ENCODE measurements at regions not wholly inside any gene's neighbourhood (a gene's known extent, or its start where the extent isn't known, plus 50 kb on each side); places are given as distances from the start of the nearest gene placed in this dataset.
"Not testable (repeated sequence)": the region's sequence is repeated elsewhere in the genome, so short reads cannot be mapped to it uniquely, and the experiment has no call there.

DNA sequence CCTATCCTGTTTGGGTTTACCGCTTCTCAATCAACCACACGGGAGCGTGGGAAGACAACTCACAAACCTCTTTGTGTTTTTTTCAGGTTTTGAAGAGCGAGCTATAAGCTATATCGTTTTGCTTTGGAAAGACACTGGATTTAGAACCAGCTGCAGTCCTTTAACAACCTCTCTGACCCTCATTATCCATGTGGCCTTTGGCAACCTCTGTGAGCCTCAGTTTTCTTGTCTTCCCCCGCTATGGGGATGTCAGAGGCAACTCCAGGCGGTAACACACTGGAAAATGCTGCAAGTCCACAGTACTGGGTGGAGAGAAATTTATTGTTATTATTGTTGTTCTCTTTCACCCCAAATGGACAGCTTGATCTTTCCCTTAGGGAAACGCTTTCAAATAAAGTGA is 100.0 kb downstream of the ETS2 start:
- DNase-seq, result no peak

DNA sequence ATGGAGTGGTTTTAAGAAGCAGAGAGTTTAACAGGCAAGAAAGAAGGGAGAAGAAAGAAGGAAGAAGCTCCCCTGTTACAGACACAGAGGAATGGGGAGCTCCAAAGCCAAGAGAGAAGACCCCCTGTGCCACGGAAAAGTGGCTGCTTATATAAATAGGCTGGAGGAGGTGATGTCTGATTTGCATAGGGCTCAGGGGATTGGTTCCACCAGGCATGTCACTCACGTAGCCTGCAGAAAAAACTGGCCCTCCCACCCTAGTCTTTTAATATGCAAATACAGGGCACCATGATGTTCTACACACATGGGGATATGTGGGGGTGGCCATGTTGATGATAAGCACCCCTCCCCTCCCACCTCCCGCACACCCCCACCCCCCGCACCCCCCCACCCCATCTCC is 99.6 kb downstream of the ETS2 start:
- no peak for DNase-seq

- no peak for DNase-seq
Observed at GRCh38 chr21:38903690-38904139, 98.0 kb downstream of the ETS2 start.

DNA sequence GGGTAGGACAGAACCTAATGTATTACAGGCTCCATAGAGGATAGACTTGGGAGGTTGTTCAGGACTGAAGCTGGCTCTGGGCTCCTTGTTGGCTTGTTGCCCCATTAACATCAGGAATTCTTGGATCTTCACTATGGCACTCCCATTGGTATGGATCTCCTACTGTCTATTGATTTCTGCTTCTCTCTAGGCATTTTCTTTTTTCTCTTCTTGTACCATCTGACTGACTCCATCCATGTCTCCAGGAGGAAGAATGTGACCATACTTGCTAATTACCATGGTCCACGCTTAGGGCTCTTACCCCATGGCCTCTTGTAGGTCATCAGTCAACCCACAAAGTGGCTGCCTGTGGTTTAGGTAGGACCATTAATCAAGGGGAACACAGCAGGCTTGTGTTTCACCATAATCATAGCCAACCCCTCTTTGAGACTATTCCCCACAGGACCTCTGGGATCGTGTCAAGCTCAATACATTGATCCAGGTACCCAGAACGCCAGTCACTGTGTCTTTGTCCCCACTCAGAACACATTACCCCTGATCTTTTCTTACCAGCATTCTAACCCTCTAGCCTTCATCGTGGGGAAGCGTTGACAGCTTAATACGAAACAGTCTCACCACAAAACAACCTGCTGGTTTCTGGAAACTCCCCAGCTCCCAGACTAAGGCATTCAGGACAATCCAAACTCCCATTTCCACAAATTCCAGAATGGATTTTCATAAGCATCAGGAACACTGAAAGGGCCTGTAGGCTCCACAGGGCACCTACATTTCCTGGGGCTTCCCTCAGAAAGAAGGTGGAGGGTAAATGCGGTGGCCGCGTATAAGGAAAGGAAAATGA is 97.1 kb downstream of the ETS2 start:
- DNase-seq, result no peak

DNA sequence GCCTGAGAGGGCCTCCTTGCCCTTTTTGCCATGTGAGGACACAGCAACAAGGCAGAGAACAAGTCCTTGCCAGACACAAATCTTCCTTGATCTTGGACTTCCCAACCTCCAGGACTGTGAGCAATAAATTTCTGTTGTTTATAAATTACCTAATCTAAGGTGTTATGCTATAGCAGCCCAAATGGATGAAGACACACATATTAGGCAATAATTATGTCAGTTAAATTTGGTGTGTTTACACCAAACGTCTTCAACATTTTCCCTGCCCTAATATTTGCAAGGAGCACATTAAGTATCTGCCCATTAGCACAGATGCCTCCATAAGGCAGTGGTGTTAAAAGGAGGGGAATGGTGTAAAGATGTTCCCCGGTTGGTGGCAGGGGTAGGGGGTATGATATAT is 94.8 kb downstream of the ETS2 start:
- no peak for DNase-seq

DNA sequence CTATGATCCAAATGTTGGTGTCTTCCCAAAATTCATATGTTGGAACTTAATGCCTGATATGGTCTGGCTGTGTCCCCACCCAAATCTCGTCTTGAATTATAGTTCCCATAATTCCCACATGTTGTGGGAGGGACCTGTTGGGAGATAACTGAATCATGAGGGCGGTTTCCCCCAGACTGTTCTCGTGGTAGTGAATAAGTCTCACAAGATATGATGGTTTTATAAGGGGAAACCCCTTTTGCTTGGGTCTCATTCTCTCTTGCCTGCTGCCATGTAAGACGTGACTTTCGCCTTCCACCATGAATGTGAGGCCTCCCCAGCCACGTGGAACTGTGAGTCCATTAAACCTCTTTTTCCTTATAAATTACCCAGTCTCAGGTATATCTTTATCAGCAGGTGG is 94.3 kb downstream of the ETS2 start:
- not testable (repeated sequence) for DNase-seq

GRCh38 chr21:38899277-38899947 is 93.7 kb downstream of the ETS2 start:
- DNase-seq, result no peak

DNA sequence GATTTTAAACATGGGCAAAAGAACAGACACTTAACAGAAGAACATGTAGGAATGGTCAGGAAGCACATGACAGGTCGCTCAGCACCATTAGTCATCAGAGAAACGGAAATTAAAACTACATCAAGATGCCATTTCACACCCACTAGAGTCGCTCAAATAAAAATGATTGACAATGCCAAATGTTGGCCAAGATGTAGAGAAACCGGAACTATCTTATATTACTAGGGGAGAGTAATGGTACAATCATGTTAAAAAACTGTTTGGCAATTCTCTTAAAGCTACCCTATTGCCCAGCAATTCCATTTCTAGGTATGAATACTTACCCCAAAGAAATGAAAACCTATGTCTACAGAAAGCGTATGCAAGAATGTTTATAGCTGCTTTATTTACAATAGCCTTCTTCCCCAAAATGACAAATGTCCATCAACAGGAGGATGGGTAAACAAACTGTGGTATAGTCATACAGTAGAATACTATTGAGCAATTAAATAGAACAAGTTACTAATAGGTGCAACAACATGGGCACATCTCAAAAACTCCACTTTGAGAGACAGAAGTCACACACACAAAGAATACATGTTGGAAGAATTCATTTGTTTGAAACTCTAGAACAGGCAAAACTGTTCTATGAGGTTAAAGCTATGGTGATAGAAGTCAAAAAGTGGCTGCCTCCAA is 92.8 kb downstream of the ETS2 start:
- no peak for DNase-seq

- DNase-seq, result no peak
Observed at GRCh38 chr21:38897532-38898421, 92.0 kb downstream of the ETS2 start.

DNA sequence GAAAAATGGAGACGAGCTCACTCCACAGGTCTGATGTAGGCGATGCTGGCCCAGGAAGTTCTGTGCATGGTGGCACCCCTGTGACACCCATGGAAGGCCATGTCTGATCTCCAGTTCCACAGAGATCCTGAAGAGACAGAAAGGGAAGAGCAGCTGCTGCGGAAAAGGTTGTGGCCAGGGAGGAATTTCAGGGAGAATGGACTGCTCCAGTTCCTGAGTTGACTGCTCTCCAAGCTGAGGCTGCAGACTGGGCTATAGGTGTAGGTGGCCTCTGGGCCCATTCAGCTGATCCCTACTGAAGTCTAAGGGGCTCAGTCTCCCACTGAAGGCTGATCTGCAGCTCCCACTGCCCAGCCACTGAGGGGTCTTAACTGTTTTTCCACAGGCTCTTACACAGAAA is 89.2 kb downstream of the ETS2 start:
- DNase-seq, result no peak

GRCh38 chr21:38888991-38889561 is 83.3 kb downstream of the ETS2 start:
- DNase-seq, result no peak

- no peak for DNase-seq
Observed at GRCh38 chr21:38887749-38888148, 82.0 kb downstream of the ETS2 start.

GRCh38 chr21:38887062-38887686 is 81.4 kb downstream of the ETS2 start:
- no peak for DNase-seq

DNA sequence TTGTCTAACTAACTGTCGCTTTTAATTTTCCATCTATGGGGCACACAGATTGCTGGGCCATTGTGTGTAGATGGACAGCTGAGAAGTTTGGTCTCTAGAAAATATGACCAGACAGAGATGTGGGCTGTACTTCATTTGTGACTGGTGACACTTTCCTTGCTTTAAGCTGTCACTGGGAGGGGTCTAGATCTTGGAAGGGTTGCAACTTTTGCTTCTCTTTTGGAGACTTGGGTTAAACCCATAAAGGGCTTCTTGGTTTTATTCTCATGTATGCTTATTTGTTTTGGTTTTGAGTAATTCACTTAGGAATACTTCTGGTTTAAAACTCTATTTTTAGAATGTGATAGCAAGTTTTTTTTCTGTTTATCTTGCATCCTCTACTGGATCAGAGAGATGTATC is 80.2 kb downstream of the ETS2 start:
- DNase-seq, result no peak

DNA sequence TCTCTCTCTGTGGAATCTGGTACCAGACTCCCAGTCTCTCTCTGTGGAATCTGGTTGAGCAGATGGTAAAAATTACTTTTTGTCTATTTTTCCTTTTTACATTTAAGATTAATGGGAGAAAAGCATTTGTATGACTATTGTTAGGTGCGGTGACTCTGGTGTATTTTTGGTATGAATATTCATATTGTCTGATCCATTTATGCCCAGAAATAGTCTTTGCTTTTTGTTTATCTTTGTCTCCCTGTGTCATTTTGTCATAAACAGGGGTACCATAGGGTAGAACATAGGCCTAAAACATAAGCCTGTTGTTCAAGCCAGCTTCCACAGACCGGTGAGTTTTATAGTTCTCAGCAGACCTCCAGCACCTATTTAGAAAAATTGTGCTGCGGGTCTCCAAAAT is 78.7 kb downstream of the ETS2 start:
- no peak for DNase-seq

GRCh38 chr21:38883142-38883541 is 77.4 kb downstream of the ETS2 start:
- DNase-seq, result no peak

GRCh38 chr21:38881131-38881530 is 75.4 kb downstream of the ETS2 start:
- DNase-seq, result no peak

DNA sequence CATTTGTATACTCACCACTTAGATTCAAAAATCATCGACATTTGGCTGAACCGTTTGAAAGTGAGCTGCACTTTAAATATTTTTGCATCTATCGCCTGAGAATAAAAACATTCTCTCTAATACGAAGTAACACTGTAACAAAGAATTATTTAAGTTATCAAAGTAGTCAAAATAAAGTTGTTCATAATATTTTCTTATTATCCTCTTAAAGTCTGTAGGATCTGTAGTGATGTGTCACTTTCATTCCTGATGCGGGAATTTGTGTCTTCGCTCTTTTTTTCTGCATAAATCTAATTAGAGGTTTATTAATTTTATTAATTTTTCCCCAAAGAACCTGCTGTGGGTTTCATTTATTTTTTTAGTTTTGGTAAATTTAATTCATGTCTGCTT is 74.8 kb downstream of the ETS2 start:
- DNase-seq, result no peak

DNA sequence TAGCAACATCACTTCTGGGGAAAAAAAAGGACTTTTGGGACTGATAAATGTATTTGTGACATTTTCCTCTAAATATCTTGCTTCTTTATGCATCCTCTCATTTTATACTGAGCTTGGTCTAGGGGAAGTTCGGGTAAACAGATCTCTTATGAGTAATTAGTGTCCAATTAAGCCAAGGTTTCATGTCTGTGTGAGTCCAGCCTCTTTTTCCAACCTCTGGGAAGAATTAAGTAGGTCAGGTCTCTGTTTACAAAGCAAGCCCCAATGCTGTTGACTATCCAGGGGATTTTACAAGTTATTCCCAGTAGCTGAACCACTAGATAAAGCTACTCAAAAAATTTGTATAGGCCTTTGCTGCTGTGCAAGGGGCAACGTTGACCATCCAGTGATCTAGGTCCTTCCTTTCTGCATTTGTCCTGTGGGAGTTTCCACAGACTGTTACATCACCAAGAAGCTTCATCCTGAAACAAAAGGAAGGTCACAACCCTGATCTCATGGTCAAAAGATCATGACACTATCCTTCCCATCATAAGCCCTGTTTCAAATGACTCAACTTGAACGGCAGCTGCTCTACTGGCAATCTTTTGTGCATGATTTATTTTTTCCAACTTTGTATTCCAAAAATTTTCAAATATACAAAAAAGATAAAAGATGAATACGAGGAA is 74.3 kb downstream of the ETS2 start:
- DNase-seq, result no peak

DNA sequence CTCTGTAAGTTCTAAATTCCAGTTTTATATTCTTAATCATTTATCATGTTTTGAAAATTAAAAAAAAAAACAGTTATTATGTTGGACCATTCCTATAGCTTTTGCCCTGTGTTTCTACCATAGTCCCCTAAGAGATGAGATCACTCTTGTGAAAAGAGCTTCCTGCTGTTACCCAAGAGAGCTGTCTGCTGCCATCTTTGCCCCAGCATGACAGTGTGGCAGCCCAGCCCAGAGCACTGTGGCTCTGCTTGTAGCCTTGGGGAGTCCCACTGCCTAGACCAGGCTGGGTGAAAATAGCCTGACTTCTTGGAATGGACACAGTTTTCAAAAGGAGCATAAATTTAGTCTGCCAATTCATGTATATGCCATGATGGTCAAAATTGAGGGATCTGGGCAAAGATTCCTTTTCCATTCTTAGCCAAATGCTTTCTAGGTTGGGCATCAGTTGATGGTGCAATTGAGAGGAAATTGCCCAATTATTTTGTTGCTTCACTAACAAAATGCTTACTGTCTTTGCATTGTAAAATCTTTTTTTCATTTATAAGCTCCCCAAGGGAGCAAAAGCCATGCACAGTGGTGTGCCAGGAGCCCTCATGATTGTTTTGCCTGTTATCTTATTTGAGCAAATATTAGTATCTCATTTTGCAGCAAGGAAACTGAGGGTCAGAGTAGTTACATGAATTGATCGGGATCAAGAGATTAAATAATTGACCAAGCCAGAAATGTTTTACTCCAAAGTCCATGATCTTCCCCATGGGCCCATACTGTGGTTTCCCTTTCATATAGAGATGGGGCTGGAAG is 72.8 kb downstream of the ETS2 start:
- DNase-seq, result no peak
